Esophagus squamous epithelium (tissue), 5 donors: ENCODE measurements at regions not wholly inside any gene's neighbourhood (a gene's known extent, or its start where the extent isn't known, plus 50 kb on each side); places are given as distances from the start of the nearest gene placed in this dataset.

Experiments
- DNase-seq: peaks from one replicate; lab custom pipeline; 2025; lab: John Stamatoyannopoulos, UW
- H3K27ac ChIP-seq, 4 donors: fragments of 200-600 bp; sonication (generic); one replicate each; pipeline ENCODE4 v1.5.1; 2016 to 2019; ENCODE audit warnings: mild to moderate bottlenecking in 1 of 4
- H3K27me3 ChIP-seq, 4 donors: fragments of 200-600 bp; sonication (generic); 1 replicate in 3 of 4; 2 replicates in 1 of 4; pipeline versions ENCODE4 v1.5.1 to v1.6.0; 2017 to 2021; ENCODE audit warnings: antibody characterized with exemption in 1 of 4
- H3K36me3 ChIP-seq, 3 donors: fragments of 200-600 bp; sonication (generic); one replicate each; pipeline ENCODE4 v1.5.1; 2016 to 2019
- H3K4me1 ChIP-seq, 3 donors: fragments of 200-600 bp; sonication (generic); one replicate each; pipeline ENCODE4 v1.5.1; 2017 to 2019
- H3K4me3 ChIP-seq, 4 donors: fragments of 200-600 bp; sonication (generic); 1 replicate in 3 of 4; 2 replicates in 1 of 4; pipeline ENCODE4 v1.5.1; 2016 to 2019; ENCODE audit warnings: mild to moderate bottlenecking in 2 of 4, moderate library complexity in 1 of 4
- H3K9me3 ChIP-seq, 3 donors: fragments of 200-600 bp; sonication (generic); one replicate each; pipeline ENCODE4 v1.5.1; 2016 to 2019
- CTCF ChIP-seq, 6 experiments: fragments of 450-650 bp in 4 of 6; fragments of 200-600 bp in 2 of 6; sonication (generic) in 2 of 6; IDR thresholded peaks; one replicate each; pipeline ENCODE4 v1.5.1; 2016 to 2019; ENCODE audit warnings: antibody characterized with exemption in 6 of 6, mild to moderate bottlenecking in 4 of 6, moderate library complexity in 4 of 6
- POLR2A ChIP-seq, 4 donors: fragments of 450-650 bp; IDR thresholded peaks; one replicate each; pipeline ENCODE4 v1.6.1; 2017; ENCODE audit warnings: antibody characterized with exemption in 4 of 4, mild to moderate bottlenecking in 4 of 4, moderate library complexity in 3 of 4
- WGBS, 2 donors: methylation state at CpG; one replicate each; pipeline ENCODE4 v1.1.5; 2018; 5-methylcytosine and 5-hydroxymethylcytosine counted together
- intact Hi-C: fragments of 100-400 bp; cut with DNase I; formaldehyde crosslinking; loops from one replicate; pipeline ENCODE4 v1.15.0; 2022
- donor health status: DM: yes; HTN: yes; CAD: no.

- WGBS, 2 donors: 44 to 46% methylated on average over 2 to 3 of the region's 5 CpGs
- Histone ChIP-seq H3K27ac (no peak overlapping the region), H3K9me3 (no peaks in the 10 kb centered on the region), H3K4me3 (no peak overlapping the region), H3K27me3 (no peaks in the 10 kb centered on the region), H3K4me1 (peaks cover 0 to 25% (median 0%) of the 10 kb centered on the region in 3 donors), H3K36me3 (no peaks in the 10 kb centered on the region)
- no peak for TF ChIP-seq POLR2A (IDR thresholded peaks at IDR 0.05)
- TF ChIP-seq CTCF (IDR thresholded peaks at IDR 0.05): no peak
- no peak for DNase-seq
- intact Hi-C loops: no loop called here
Measured at GRCh38 chr5:53777864-53778618, 217.6 kb downstream of the NDUFS4 start.

- Histone ChIP-seq H3K27me3 (no peaks in the 10 kb centered on the region), H3K4me1 (peaks cover 0 to 25% (median 0%) of the 10 kb centered on the region in 3 donors), H3K27ac (no peak overlapping the region), H3K4me3 (peak overlapping the region in 1 of 4 donors; percentile 26), H3K36me3 (no peaks in the 10 kb centered on the region), H3K9me3 (no peaks in the 10 kb centered on the region)
- TF ChIP-seq CTCF (IDR thresholded peaks at IDR 0.05): no peak
- no peak for TF ChIP-seq POLR2A (IDR thresholded peaks at IDR 0.05)
- DNase-seq: no peak
- intact Hi-C loops: no loop called here
- WGBS, 2 donors: 8 to 24% methylated on average over 3 to 4 of the region's 4 CpGs
Measured at GRCh38 chr5:53779541-53779981, 219.1 kb downstream of the NDUFS4 start.

- intact Hi-C loops: no loop called here
Measured at GRCh38 chr5:53782620-53783019, 222.2 kb downstream of the NDUFS4 start.

GRCh38 chr5:53783624-53784228 is 223.3 kb downstream of the NDUFS4 start:
- no peaks in the 10 kb centered on the region for H3K9me3 ChIP-seq
- H3K27me3 ChIP-seq: no peaks in the 10 kb centered on the region
- DNase-seq: no peak
- no peak overlapping the region for H3K4me3 ChIP-seq
- intact Hi-C loops: no loop called here
- H3K27ac ChIP-seq: no peak overlapping the region
- TF ChIP-seq POLR2A (IDR thresholded peaks at IDR 0.05) (no peak), CTCF (IDR thresholded peaks at IDR 0.05) (no peak)
- WGBS, 2 donors: 80 to 88% methylated on average over 10 to 11 of the region's 11 CpGs
- H3K36me3 ChIP-seq: no peaks in the 10 kb centered on the region
- H3K4me1 ChIP-seq: peaks cover 0 to 12% (median 0%) of the 10 kb centered on the region in 3 donors

More at GRCh38 chr5:53782620-53783019, 222.2 kb downstream of the NDUFS4 start:
- Histone ChIP-seq H3K27me3 (no peaks in the 10 kb centered on the region), H3K36me3 (no peaks in the 10 kb centered on the region), H3K9me3 (no peaks in the 10 kb centered on the region), H3K4me1 (peaks cover 0 to 23% (median 0%) of the 10 kb centered on the region in 3 donors), H3K4me3 (no peak overlapping the region), H3K27ac (no peak overlapping the region)
- DNase-seq: no peak
- TF ChIP-seq CTCF (IDR thresholded peaks at IDR 0.05): no peak
- no peak for TF ChIP-seq POLR2A (IDR thresholded peaks at IDR 0.05)
- 58 to 87% methylated on average over 4 of the region's 4 CpGs for WGBS, 2 donors

- TF ChIP-seq CTCF (IDR thresholded peaks at IDR 0.05) (no peak), POLR2A (IDR thresholded peaks at IDR 0.05) (no peak)
- no peaks in the 10 kb centered on the region for H3K36me3 ChIP-seq
- intact Hi-C loops: no loop called here
- no peak overlapping the region for H3K27ac ChIP-seq
- H3K27me3 ChIP-seq: no peaks in the 10 kb centered on the region
- 70% methylated on average over 6 of the region's 6 CpGs for WGBS, 2 donors
- peaks cover 0 to 3% (median 0%) of the 10 kb centered on the region in 3 donors for H3K4me1 ChIP-seq
- H3K9me3 ChIP-seq: no peaks in the 10 kb centered on the region
- no peak overlapping the region for H3K4me3 ChIP-seq
- DNase-seq: no peak
Measured at GRCh38 chr5:53784596-53784995, 224.2 kb downstream of the NDUFS4 start.
